G401.6 (cell line): ENCODE measurements at regions not wholly inside any gene's neighbourhood (a gene's known extent, or its start where the extent isn't known, plus 50 kb on each side); places are given as distances from the start of the nearest gene placed in this dataset.
"Not testable (repeated sequence)": the region's sequence is repeated elsewhere in the genome, so short reads cannot be mapped to it uniquely, and the experiment has no call there.

Experiments
- FAIRE-seq: peaks from 2 replicates; lab custom pipeline; 2012; peaks lifted over from hg19 to GRCh38; lab: Jason Lieb, UNC

- FAIRE-seq: no peak
These were observed 499.7 kb upstream of the RGS6 start for GRCh38 chr14:71432334-71433110.

GRCh38 chr14:71433303-71433702 is 498.9 kb upstream of the RGS6 start:
- FAIRE-seq: no peak

- not testable (repeated sequence) for FAIRE-seq
These were observed 496.6 kb upstream of the RGS6 start for GRCh38 chr14:71435641-71436040.

GRCh38 chr14:71437870-71438269 is 494.4 kb upstream of the RGS6 start:
- FAIRE-seq: no peak

- FAIRE-seq: no peak
These were observed 493.5 kb upstream of the RGS6 start for GRCh38 chr14:71438684-71439083.

GRCh38 chr14:71441126-71441525 is 491.1 kb upstream of the RGS6 start:
- no peak for FAIRE-seq

- FAIRE-seq: no peak
These were observed 488.0 kb upstream of the RGS6 start for GRCh38 chr14:71444030-71444822.

- FAIRE-seq: no peak
These were observed 483.6 kb upstream of the RGS6 start for GRCh38 chr14:71448431-71449315.

GRCh38 chr14:71449316-71450055 is 482.7 kb upstream of the RGS6 start:
- FAIRE-seq: no peak

GRCh38 chr14:71451501-71451900 is 480.7 kb upstream of the RGS6 start:
- no peak for FAIRE-seq

- FAIRE-seq: no peak
These were observed 479.7 kb upstream of the RGS6 start for GRCh38 chr14:71452539-71452938.

- FAIRE-seq: no peak
These were observed 479.2 kb upstream of the RGS6 start for GRCh38 chr14:71452987-71453386.

- no peak for FAIRE-seq
These were observed 478.2 kb upstream of the RGS6 start for GRCh38 chr14:71454010-71454409.

- FAIRE-seq: no peak
These were observed 477.5 kb upstream of the RGS6 start for GRCh38 chr14:71454513-71455332.

GRCh38 chr14:71460091-71460490 is 472.1 kb upstream of the RGS6 start:
- FAIRE-seq: no peak

GRCh38 chr14:71461617-71462016 is 470.6 kb upstream of the RGS6 start:
- FAIRE-seq: not testable (repeated sequence)

GRCh38 chr14:71463807-71464206 is 468.4 kb upstream of the RGS6 start:
- no peak for FAIRE-seq

- FAIRE-seq: no peak
These were observed 467.4 kb upstream of the RGS6 start for GRCh38 chr14:71464840-71465239.

- no peak for FAIRE-seq
These were observed 466.9 kb upstream of the RGS6 start for GRCh38 chr14:71465316-71465715.

GRCh38 chr14:71466251-71466650 is 466.0 kb upstream of the RGS6 start:
- no peak for FAIRE-seq

GRCh38 chr14:71466946-71467345 is 465.3 kb upstream of the RGS6 start:
- FAIRE-seq: no peak
